Osteoblast (primary cell): ENCODE measurements at regions not wholly inside any gene's neighbourhood (a gene's known extent, or its start where the extent isn't known, plus 50 kb on each side); places are given as distances from the start of the nearest gene placed in this dataset.

ENCODE experiments used
- DNase-seq: peaks from one replicate; pipeline ENCODE4 v3.0.0; 2011; ENCODE audit warnings: low spot score, mixed read lengths; ENCODE audit not compliant: insufficient read length; ENCODE audit errors: missing footprints
- H2AFZ ChIP-seq: 2 replicates; pipeline ENCODE4 v1.6.0; 2011; ENCODE audit warnings: mild to moderate bottlenecking, low read length
- H3K27ac ChIP-seq: 2 replicates; pipeline ENCODE4 v1.5.1; 2011; ENCODE audit warnings: mild to moderate bottlenecking, low read depth, low read length, moderate library complexity
- H3K27me3 ChIP-seq: 2 replicates; pipeline ENCODE4 v1.6.0; 2012; ENCODE audit warnings: mild to moderate bottlenecking, control low read depth, inconsistent platforms, low read length, moderate library complexity; ENCODE audit not compliant: insufficient read depth
- H3K36me3 ChIP-seq: 2 replicates; pipeline ENCODE4 v1.5.1; 2011; ENCODE audit warnings: mild to moderate bottlenecking, low read length, control low read depth, moderate library complexity; ENCODE audit not compliant: insufficient read depth
- H3K4me1 ChIP-seq: 2 replicates; pipeline ENCODE4 v1.5.1; 2011; ENCODE audit warnings: mild to moderate bottlenecking, low read length, control low read depth, moderate library complexity; ENCODE audit not compliant: insufficient read depth
- H3K4me2 ChIP-seq: 2 replicates; pipeline ENCODE4 v1.6.0; 2011; ENCODE audit warnings: mild to moderate bottlenecking, low read length; ENCODE audit not compliant: insufficient read depth
- H3K4me3 ChIP-seq: fragments of 200-600 bp; sonication (generic); 3 replicates; pipeline ENCODE4 v1.5.1; 2012; ENCODE audit warnings: mild to moderate bottlenecking, low read length, inconsistent platforms; ENCODE audit not compliant: insufficient read depth
- H3K79me2 ChIP-seq: 2 replicates; pipeline ENCODE4 v1.6.0; 2012; ENCODE audit warnings: mild to moderate bottlenecking, low read length, control low read depth, inconsistent platforms; ENCODE audit not compliant: insufficient read depth
- H3K9me3 ChIP-seq: 2 replicates; pipeline ENCODE4 v1.5.1; 2011; ENCODE audit warnings: low read depth, low read length, control low read depth
- H4K20me1 ChIP-seq: 2 replicates; pipeline ENCODE4 v1.6.0; 2012; ENCODE audit warnings: mild to moderate bottlenecking, low read length, control low read depth; ENCODE audit not compliant: insufficient read depth
- CTCF ChIP-seq: IDR thresholded peaks from 2 replicates; pipeline ENCODE4 v1.5.1; 2011; ENCODE audit warnings: mild to moderate bottlenecking, low read depth, low read length, moderate library complexity; ENCODE audit errors: extremely low read depth

- no peak overlapping the region for H3K27ac ChIP-seq
- no peaks in the 10 kb centered on the region for H3K79me2 ChIP-seq
- H3K4me2 ChIP-seq, result no peak overlapping the region
- no peak for DNase-seq
- H2AFZ ChIP-seq, result no peak overlapping the region
- no peak for TF ChIP-seq CTCF
- H3K9me3 ChIP-seq, result no peaks in the 10 kb centered on the region
- no peaks in the 10 kb centered on the region for H4K20me1 ChIP-seq
- H3K4me3 ChIP-seq, result no peak overlapping the region
- no peaks in the 10 kb centered on the region for H3K36me3 ChIP-seq
- peaks cover 11% of the 10 kb centered on the region for H3K4me1 ChIP-seq
- peaks cover 6% of the 10 kb centered on the region for H3K27me3 ChIP-seq
These were observed 106.8 kb upstream of the PHACTR1 start for GRCh38 chr6:12609751-12610150.

GRCh38 chr6:12610862-12611261 is 105.7 kb upstream of the PHACTR1 start:
- Histone ChIP-seq H3K4me1 (peaks cover 10% of the 10 kb centered on the region), H3K9me3 (no peaks in the 10 kb centered on the region), H3K4me2 (no peak overlapping the region), H3K36me3 (no peaks in the 10 kb centered on the region), H3K27ac (no peak overlapping the region), H2AFZ (no peak overlapping the region), H3K79me2 (no peaks in the 10 kb centered on the region), H3K27me3 (peaks cover 6% of the 10 kb centered on the region), H3K4me3 (no peak overlapping the region), H4K20me1 (no peaks in the 10 kb centered on the region)
- no peak for TF ChIP-seq CTCF
- no peak for DNase-seq

- Histone ChIP-seq H3K4me1 (no peaks in the 10 kb centered on the region), H3K27me3 (peaks cover 10% of the 10 kb centered on the region), H4K20me1 (no peaks in the 10 kb centered on the region), H3K9me3 (no peaks in the 10 kb centered on the region), H3K79me2 (no peaks in the 10 kb centered on the region), H3K4me2 (peak overlapping the region; percentile 20), H3K4me3 (no peak overlapping the region), H2AFZ (no peak overlapping the region), H3K27ac (no peak overlapping the region), H3K36me3 (no peaks in the 10 kb centered on the region)
- no peak for DNase-seq
- no peak for TF ChIP-seq CTCF
These were observed 102.8 kb upstream of the PHACTR1 start for GRCh38 chr6:12613811-12614210.

- no peak for DNase-seq
- Histone ChIP-seq H3K27me3 (peaks cover 10% of the 10 kb centered on the region), H3K4me2 (no peak overlapping the region)
These were observed 102.1 kb upstream of the PHACTR1 start for GRCh38 chr6:12614456-12614855.

More at GRCh38 chr6:12614456-12614855, 102.1 kb upstream of the PHACTR1 start:
- H3K27ac ChIP-seq, result no peak overlapping the region
- TF ChIP-seq CTCF, result no peak
- no peak overlapping the region for H2AFZ ChIP-seq
- H3K9me3 ChIP-seq, result no peaks in the 10 kb centered on the region
- no peaks in the 10 kb centered on the region for H3K4me1 ChIP-seq
- no peak overlapping the region for H3K4me3 ChIP-seq
- no peaks in the 10 kb centered on the region for H3K36me3 ChIP-seq
- no peaks in the 10 kb centered on the region for H4K20me1 ChIP-seq
- no peaks in the 10 kb centered on the region for H3K79me2 ChIP-seq
